Tongue (tissue), 1 donor: ENCODE measurements at regions not wholly inside any gene's neighbourhood (a gene's known extent, or its start where the extent isn't known, plus 50 kb on each side); places are given as distances from the start of the nearest gene placed in this dataset.
"Not testable (repeated sequence)": the region's sequence is repeated elsewhere in the genome, so short reads cannot be mapped to it uniquely, and the experiment has no call there.

Experiments used
- DNase-seq: peaks from one replicate; pipeline ENCODE4 v3.0.0-alpha.2; 2015

GRCh38 chr10:22079921-22080320 is 76.4 kb upstream of the DNAJC1 start:
- DNase-seq, result not testable (repeated sequence)

GRCh38 chr10:22071332-22071731 is 67.8 kb upstream of the DNAJC1 start:
- DNase-seq, result no peak

GRCh38 chr10:22067091-22067490 is 63.6 kb upstream of the DNAJC1 start:
- no peak for DNase-seq

- not testable (repeated sequence) for DNase-seq
These were observed 57.5 kb upstream of the DNAJC1 start for GRCh38 chr10:22060984-22061383.

GRCh38 chr10:22058201-22058600 is 54.7 kb upstream of the DNAJC1 start:
- no peak for DNase-seq

- DNase-seq, result no peak
These were observed 51.4 kb upstream of the DNAJC1 start for GRCh38 chr10:22054961-22055360.
